ENCODE measurements at regions not wholly inside any gene's neighbourhood (a gene's known extent, or its start where the extent isn't known, plus 50 kb on each side); places are given as distances from the start of the nearest gene placed in this dataset.

DNA sequence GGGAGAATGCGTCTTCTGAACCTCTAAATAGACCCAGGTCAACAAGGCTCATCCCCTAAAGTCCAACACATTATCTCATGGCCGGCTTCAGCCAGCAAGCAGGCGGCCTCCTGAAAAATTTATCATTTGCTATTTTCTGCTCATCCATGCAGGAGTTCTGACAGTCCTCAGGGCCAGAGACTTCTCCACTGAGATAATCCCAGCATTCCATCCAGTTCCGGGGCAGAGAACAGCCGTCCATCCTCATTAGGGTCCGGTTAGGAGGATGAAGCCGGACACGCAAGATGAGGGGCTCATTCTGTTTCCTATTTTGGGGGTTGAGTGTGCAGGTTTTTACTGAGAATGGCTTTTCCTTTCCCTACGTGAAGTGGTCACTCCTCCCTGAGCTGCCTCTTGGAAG is 258.1 kb downstream of the PREX1 start (continued):
- TF ChIP-seq, protein P1, sequence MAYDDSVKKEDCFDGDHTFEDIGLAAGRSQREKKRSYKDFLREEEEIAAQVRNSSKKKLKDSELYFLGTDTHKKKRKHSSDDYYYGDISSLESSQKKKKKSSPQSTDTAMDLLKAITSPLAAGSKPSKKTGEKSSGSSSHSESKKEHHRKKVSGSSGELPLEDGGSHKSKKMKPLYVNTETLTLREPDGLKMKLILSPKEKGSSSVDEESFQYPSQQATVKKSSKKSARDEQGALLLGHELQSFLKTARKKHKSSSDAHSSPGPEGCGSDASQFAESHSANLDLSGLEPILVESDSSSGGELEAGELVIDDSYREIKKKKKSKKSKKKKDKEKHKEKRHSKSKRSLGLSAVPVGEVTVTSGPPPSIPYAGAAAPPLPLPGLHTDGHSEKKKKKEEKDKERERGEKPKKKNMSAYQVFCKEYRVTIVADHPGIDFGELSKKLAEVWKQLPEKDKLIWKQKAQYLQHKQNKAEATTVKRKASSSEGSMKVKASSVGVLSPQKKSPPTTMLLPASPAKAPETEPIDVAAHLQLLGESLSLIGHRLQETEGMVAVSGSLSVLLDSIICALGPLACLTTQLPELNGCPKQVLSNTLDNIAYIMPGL (CRISPR knock-in tag; IDR thresholded peaks at IDR 0.05): no peak

DNA sequence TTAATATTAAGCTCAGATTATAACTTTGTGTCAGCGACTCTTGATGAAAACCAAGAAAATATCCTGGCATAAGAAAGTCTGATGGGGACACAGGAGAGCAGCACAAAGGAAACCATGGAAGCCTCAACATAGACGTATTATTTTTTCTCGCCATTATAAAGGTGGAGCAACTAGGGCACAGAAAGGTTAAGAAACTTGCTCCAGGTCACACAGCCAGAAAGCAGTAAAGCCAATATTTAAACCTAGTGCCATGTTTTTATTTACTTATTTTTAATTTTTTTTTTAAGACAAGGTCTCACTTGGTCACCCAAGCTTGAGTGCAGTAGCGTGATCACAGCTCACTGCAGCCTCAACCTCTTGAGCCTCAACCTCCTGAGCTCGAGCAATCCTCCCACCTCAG is 259.3 kb downstream of the PREX1 start:
- ChIA-PET CTCF (interaction anchor here (0.5 to 1.4 kb wide), 3 partner anchors 52 to 337 kb away, joined by 3 to 5 read pairs (median 4); no protein-coding TSS in a partner anchor), POLR2A (no interaction called here)
- Mint-ChIP-seq H3K4me3 (no peak overlapping the region), H3K9me3 (peaks cover 19% of the 10 kb centered on the region), H3K36me3 (peaks cover 2% of the 10 kb centered on the region), H3K27ac (peak overlapping the region; percentile 55; the same call in 1 of the 2 replicates), H3K27me3 (ENCODE audit: low read depth) (no peaks in the 10 kb centered on the region), H3K4me1 (peaks cover 6% of the 10 kb centered on the region)
- ATAC-seq: no peak
- DNase-seq (ENCODE audit: low spot score): no peak
- TF ChIP-seq SMAD3 (CRISPR knock-in tag; IDR thresholded peaks at IDR 0.05; ENCODE audit: borderline replicate concordance) (no peak), OVOL2 (CRISPR knock-in tag; IDR thresholded peaks at IDR 0.05; ENCODE audit: borderline replicate concordance) (no peak), MXD4 (CRISPR knock-in tag; IDR thresholded peaks at IDR 0.05; ENCODE audit: borderline replicate concordance) (no peak), CBFB (CRISPR knock-in tag; IDR thresholded peaks at IDR 0.05; ENCODE audit: low read depth) (no peak), FOXJ3 (CRISPR knock-in tag; IDR thresholded peaks at IDR 0.05; ENCODE audit: borderline replicate concordance) (no peak), TEAD1 (CRISPR knock-in tag; IDR thresholded peaks at IDR 0.05) (no peak)
- TF ChIP-seq, protein P2, sequence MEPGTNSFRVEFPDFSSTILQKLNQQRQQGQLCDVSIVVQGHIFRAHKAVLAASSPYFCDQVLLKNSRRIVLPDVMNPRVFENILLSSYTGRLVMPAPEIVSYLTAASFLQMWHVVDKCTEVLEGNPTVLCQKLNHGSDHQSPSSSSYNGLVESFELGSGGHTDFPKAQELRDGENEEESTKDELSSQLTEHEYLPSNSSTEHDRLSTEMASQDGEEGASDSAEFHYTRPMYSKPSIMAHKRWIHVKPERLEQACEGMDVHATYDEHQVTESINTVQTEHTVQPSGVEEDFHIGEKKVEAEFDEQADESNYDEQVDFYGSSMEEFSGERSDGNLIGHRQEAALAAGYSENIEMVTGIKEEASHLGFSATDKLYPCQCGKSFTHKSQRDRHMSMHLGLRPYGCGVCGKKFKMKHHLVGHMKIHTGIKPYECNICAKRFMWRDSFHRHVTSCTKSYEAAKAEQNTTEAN (CRISPR knock-in tag; IDR thresholded peaks at IDR 0.05): no peak
- TF ChIP-seq, protein P3, sequence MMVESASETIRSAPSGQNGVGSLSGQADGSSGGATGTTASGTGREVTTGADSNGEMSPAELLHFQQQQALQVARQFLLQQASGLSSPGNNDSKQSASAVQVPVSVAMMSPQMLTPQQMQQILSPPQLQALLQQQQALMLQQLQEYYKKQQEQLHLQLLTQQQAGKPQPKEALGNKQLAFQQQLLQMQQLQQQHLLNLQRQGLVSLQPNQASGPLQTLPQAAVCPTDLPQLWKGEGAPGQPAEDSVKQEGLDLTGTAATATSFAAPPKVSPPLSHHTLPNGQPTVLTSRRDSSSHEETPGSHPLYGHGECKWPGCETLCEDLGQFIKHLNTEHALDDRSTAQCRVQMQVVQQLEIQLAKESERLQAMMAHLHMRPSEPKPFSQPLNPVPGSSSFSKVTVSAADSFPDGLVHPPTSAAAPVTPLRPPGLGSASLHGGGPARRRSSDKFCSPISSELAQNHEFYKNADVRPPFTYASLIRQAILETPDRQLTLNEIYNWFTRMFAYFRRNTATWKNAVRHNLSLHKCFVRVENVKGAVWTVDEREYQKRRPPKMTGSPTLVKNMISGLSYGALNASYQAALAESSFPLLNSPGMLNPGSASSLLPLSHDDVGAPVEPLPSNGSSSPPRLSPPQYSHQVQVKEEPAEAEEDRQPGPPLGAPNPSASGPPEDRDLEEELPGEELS (CRISPR knock-in tag; IDR thresholded peaks at IDR 0.05): no peak
- TF ChIP-seq, protein P4, sequence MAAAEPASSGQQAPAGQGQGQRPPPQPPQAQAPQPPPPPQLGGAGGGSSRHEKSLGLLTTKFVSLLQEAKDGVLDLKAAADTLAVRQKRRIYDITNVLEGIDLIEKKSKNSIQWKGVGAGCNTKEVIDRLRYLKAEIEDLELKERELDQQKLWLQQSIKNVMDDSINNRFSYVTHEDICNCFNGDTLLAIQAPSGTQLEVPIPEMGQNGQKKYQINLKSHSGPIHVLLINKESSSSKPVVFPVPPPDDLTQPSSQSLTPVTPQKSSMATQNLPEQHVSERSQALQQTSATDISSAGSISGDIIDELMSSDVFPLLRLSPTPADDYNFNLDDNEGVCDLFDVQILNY (CRISPR knock-in tag; IDR thresholded peaks at IDR 0.05): no peak
- TF ChIP-seq, protein P5, sequence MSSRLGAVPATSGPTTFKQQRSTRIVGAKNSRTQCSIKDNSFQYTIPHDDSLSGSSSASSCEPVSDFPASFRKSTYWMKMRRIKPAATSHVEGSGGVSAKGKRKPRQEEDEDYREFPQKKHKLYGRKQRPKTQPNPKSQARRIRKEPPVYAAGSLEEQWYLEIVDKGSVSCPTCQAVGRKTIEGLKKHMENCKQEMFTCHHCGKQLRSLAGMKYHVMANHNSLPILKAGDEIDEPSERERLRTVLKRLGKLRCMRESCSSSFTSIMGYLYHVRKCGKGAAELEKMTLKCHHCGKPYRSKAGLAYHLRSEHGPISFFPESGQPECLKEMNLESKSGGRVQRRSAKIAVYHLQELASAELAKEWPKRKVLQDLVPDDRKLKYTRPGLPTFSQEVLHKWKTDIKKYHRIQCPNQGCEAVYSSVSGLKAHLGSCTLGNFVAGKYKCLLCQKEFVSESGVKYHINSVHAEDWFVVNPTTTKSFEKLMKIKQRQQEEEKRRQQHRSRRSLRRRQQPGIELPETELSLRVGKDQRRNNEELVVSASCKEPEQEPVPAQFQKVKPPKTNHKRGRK (CRISPR knock-in tag; IDR thresholded peaks at IDR 0.05; ENCODE audit: borderline replicate concordance): no peak
- TF ChIP-seq, protein P6, sequence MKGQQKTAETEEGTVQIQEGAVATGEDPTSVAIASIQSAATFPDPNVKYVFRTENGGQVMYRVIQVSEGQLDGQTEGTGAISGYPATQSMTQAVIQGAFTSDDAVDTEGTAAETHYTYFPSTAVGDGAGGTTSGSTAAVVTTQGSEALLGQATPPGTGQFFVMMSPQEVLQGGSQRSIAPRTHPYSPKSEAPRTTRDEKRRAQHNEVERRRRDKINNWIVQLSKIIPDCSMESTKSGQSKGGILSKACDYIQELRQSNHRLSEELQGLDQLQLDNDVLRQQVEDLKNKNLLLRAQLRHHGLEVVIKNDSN (CRISPR knock-in tag; IDR thresholded peaks at IDR 0.05): no peak
- TF ChIP-seq, protein P7, sequence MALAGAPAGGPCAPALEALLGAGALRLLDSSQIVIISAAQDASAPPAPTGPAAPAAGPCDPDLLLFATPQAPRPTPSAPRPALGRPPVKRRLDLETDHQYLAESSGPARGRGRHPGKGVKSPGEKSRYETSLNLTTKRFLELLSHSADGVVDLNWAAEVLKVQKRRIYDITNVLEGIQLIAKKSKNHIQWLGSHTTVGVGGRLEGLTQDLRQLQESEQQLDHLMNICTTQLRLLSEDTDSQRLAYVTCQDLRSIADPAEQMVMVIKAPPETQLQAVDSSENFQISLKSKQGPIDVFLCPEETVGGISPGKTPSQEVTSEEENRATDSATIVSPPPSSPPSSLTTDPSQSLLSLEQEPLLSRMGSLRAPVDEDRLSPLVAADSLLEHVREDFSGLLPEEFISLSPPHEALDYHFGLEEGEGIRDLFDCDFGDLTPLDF (CRISPR knock-in tag; IDR thresholded peaks at IDR 0.05): no peak
- TF ChIP-seq, protein P8, sequence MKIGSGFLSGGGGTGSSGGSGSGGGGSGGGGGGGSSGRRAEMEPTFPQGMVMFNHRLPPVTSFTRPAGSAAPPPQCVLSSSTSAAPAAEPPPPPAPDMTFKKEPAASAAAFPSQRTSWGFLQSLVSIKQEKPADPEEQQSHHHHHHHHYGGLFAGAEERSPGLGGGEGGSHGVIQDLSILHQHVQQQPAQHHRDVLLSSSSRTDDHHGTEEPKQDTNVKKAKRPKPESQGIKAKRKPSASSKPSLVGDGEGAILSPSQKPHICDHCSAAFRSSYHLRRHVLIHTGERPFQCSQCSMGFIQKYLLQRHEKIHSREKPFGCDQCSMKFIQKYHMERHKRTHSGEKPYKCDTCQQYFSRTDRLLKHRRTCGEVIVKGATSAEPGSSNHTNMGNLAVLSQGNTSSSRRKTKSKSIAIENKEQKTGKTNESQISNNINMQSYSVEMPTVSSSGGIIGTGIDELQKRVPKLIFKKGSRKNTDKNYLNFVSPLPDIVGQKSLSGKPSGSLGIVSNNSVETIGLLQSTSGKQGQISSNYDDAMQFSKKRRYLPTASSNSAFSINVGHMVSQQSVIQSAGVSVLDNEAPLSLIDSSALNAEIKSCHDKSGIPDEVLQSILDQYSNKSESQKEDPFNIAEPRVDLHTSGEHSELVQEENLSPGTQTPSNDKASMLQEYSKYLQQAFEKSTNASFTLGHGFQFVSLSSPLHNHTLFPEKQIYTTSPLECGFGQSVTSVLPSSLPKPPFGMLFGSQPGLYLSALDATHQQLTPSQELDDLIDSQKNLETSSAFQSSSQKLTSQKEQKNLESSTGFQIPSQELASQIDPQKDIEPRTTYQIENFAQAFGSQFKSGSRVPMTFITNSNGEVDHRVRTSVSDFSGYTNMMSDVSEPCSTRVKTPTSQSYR (CRISPR knock-in tag; IDR thresholded peaks at IDR 0.05): no peak
- TF ChIP-seq, protein P9, sequence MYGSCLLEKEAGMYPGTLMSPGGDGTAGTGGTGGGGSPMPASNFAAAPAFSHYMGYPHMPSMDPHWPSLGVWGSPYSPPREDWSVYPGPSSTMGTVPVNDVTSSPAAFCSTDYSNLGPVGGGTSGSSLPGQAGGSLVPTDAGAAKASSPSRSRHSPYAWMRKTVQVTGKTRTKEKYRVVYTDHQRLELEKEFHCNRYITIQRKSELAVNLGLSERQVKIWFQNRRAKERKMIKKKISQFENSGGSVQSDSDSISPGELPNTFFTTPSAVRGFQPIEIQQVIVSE (CRISPR knock-in tag; IDR thresholded peaks at IDR 0.05; ENCODE audit: borderline replicate concordance): no peak
